BJ (cell line): ENCODE measurements at regions not wholly inside any gene's neighbourhood (a gene's known extent, or its start where the extent isn't known, plus 50 kb on each side); places are given as distances from the start of the nearest gene placed in this dataset.

Experiments used
- CTCF ChIA-PET: fragments of 350-600 bp; formaldehyde crosslinking; extraction: SDS; loops from one replicate; lab custom pipeline; 2021; ENCODE audit warnings: antibody characterized with exemption, inconsistent platforms; lab: Yijun Ruan, JAX
- POLR2A ChIA-PET: fragments of 300-600 bp; sonication (Branson Sonifier 250); formaldehyde crosslinking; extraction: SDS; loops from one replicate; lab custom pipeline; 2021; ENCODE audit warnings: antibody characterized with exemption; lab: Charles Lee
- DNase-seq: peaks from one replicate; pipeline ENCODE4 v3.0.0-alpha.2; 2011; ENCODE audit warnings: low read depth
- H3K27me3 ChIP-seq: 2 replicates; pipeline ENCODE4 v1.6.0; 2011; ENCODE audit warnings: low read length; ENCODE audit not compliant: control insufficient read depth, insufficient read depth
- H3K36me3 ChIP-seq: 2 replicates; pipeline ENCODE4 v1.5.1; 2011; ENCODE audit warnings: low read length; ENCODE audit not compliant: control insufficient read depth, insufficient read depth
- H3K4me3 ChIP-seq: 2 replicates; pipeline ENCODE4 v1.5.1; 2011; ENCODE audit warnings: low read depth, mild to moderate bottlenecking, control low read depth, low read length
- CTCF ChIP-seq: IDR thresholded peaks from 2 replicates; pipeline ENCODE4 v1.5.1; 2011; ENCODE audit warnings: low read depth, mild to moderate bottlenecking, control low read depth, inconsistent platforms, low read length, moderate library complexity; ENCODE audit not compliant: insufficient read depth

DNA sequence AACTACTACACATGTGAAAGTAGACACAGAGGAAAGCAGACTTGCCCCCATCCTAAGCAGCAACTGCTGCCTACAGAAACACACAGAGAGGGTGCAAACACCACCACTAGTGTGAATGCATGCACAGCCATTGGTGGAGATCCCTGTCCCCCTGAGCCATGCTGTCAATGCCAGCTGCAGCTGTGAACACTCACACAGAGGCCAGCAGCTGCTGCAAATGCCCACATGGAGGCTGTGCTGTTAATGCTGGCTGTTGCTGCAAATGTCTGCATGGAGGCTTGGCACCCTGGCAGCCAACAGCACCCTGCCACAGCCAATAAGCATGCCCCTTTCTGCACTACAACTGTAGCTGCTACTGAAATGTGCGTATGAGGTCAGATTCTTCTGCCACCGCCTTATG, 355.0 kb downstream of the LNPK start:
- no peak overlapping the region for H3K4me3 ChIP-seq
- no peaks in the 10 kb centered on the region for H3K36me3 ChIP-seq
- CTCF ChIA-PET, result no interaction called here
- no peak for TF ChIP-seq CTCF
- no peaks in the 10 kb centered on the region for H3K27me3 ChIP-seq
- POLR2A ChIA-PET, result no interaction called here
- DNase-seq, result no peak

- ChIA-PET CTCF (no interaction called here), POLR2A (no interaction called here)
- H3K27me3 ChIP-seq, result no peaks in the 10 kb centered on the region
- no peak for TF ChIP-seq CTCF
- no peak overlapping the region for H3K4me3 ChIP-seq
- no peak for DNase-seq
- H3K36me3 ChIP-seq, result no peaks in the 10 kb centered on the region
Observed at GRCh38 chr2:175640655-175641054, 361.4 kb downstream of the LNPK start.

- ChIA-PET CTCF (no interaction called here), POLR2A (no interaction called here)
- no peak overlapping the region for H3K4me3 ChIP-seq
- H3K27me3 ChIP-seq, result no peaks in the 10 kb centered on the region
- no peaks in the 10 kb centered on the region for H3K36me3 ChIP-seq
- no peak for DNase-seq
- TF ChIP-seq CTCF, result no peak
Observed at GRCh38 chr2:175633227-175633626, 368.8 kb downstream of the LNPK start.

GRCh38 chr2:175631245-175631623, 370.8 kb downstream of the LNPK start:
- ChIA-PET POLR2A (no interaction called here), CTCF (no interaction called here)
- H3K36me3 ChIP-seq, result no peaks in the 10 kb centered on the region

More at GRCh38 chr2:175631245-175631623, 370.8 kb downstream of the LNPK start:
- TF ChIP-seq CTCF, result no peak
- Histone ChIP-seq H3K27me3 (no peaks in the 10 kb centered on the region), H3K4me3 (no peak overlapping the region)
- no peak for DNase-seq
